Right ventricle myocardium inferior (tissue), 1 donor: ENCODE measurements at regions not wholly inside any gene's neighbourhood (a gene's known extent, or its start where the extent isn't known, plus 50 kb on each side); places are given as distances from the start of the nearest gene placed in this dataset.
A peak's percentile ranks its signal among the peaks of the same experiment; 100 is the strongest.

ENCODE experiments used
- ATAC-seq: fragments of 200-7000 bp; cut with Tn5 transposase; one replicate; pipeline ENCODE4 v1.9.1; 2020; ENCODE audit warnings: mild to moderate bottlenecking, moderate library complexity
- DNase-seq: peaks from one replicate; pipeline ENCODE4 v3.0.0; 2021; ENCODE audit errors: missing footprints
- intact Hi-C: fragments of 100-400 bp; cut with DNase I; formaldehyde crosslinking; loops from one replicate; pipeline ENCODE4 v1.11.0; 2022
- donor health status: DM: no; HTN: yes; CAD: no; lungs with severe emphysema.

DNA sequence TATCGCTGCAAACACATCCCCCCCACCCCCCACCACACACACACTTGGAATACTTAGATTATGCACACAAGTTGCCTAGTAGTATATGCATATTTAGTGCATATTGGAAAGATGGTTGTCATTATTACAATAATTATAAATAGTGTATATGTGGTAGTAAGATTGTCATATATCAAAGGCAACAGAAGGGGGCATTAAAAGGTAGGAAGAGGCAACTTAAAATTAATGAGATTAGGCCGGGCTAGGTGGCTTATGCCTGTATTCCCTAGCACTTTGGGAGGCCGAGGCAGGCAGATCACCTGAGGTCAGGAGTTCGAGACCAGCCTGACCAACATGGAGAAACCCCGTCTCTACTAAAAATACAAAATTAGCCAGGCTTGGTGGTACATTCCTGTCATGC is 52.1 kb downstream of the GSC start:
- DNase-seq, result no peak

DNA sequence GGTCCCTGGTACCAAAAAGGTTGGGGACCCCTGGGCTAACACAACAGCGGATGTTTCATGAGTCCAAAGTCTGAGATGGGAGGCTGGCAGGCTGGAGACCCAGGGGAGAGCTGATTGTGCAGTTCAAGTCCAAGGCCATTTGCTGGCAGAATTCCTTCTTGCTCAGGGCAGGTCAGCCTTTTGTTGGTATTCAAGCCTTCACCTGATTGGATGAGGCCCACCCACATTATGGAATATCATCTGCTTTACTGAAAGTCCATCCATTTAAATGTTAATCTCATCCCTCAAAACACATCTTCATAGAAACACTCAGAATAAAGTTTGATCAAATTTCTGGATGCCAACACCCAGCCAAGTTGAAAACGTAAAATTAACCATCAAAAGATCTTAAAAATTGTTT is 52.9 kb downstream of the GSC start:
- intact Hi-C loops, result no loop called here
- DNase-seq (no peak), ATAC-seq (no peak)

More for the DNA sequence above, 52.1 kb downstream of the GSC start:
- ATAC-seq, result no peak
- intact Hi-C loops, result no loop called here

DNA sequence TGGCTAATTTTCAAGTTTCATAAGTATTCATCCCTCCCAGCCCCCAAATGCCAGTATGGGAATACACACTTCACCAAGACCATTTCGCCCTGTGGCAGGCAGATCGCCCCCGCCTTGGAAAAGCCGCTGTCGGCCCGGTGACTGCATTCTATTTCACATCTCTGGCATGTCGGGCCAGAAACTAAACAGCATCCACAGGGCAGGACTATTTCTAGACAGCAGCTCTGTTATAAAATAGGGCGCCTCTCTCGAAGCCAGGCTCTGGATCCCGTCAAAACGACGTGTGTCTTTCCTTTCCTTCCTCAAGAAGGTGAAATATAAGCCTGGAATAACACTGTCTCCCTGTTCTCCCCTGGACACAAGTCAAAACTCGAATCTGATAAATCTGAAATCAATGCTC is 56.8 kb downstream of the GSC start:
- intact Hi-C loops, result no loop called here
- DNase-seq, result no peak
- no peak for ATAC-seq

DNA sequence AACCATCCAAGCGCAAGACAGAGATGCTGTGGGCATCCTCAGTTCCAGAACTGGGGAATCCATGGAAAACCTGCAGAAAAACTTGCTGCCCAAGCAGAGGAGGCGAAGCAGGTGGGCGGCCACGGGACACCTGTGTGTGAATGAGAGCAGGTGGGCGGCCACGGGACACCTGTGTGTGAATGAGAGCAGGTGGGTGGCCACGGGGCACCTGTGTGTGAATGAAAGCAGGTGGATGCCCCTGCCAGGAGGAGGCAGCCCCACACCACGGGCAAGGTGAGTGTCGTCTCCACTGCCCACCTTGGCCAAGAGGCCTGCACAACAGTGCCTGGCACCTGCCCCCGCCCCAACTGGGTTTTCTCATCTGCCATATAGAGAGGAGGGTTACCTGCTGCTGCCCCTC is 59.2 kb downstream of the GSC start:
- no peak for DNase-seq
- intact Hi-C loops, result no loop called here
- no peak for ATAC-seq

GRCh38 chr14:94707494-94707893 is 62.4 kb downstream of the GSC start:
- ATAC-seq, result no peak
- intact Hi-C loops, result no loop called here

GRCh38 chr14:94706133-94706532 is 63.8 kb downstream of the GSC start:
- intact Hi-C loops, result no loop called here
- ATAC-seq, result no peak
- no peak for DNase-seq

More at GRCh38 chr14:94707494-94707893, 62.4 kb downstream of the GSC start:
- no peak for DNase-seq

GRCh38 chr14:94702629-94703028 is 67.3 kb downstream of the GSC start:
- no peak for ATAC-seq
- no peak for DNase-seq
- intact Hi-C loops, result no loop called here

DNA sequence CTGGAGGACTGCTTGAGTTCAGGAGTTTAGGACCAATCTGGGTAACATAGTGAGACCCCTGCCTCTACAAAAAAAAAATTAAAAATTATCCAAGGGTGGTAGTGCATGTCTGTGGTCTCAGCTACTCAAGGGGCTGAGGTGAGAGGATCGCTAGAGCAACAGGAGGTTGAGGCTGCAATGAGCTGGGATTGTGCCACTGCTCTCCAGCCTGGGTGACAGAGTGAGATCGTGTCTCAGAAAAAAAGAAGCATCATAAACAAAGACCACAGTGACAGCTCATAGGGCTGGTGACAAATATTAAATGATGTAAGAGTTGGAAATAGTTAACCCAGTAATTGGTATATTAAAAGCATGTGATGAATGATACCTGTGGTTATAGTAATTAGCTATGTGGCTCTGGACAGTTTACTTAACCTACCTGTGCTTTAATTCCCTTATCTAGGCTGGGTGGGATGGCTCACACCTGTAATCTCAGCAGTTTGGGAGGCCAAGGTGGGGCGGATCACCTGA is 68.0 kb downstream of the GSC start:
- ATAC-seq, result no peak
- DNase-seq, result no peak
- intact Hi-C loops, result no loop called here

GRCh38 chr14:94700336-94700735 is 69.6 kb downstream of the GSC start:
- no peak for DNase-seq
- intact Hi-C loops, result no loop called here
- no peak for ATAC-seq

GRCh38 chr14:94699831-94700230 is 70.1 kb downstream of the GSC start:
- ATAC-seq (no peak), DNase-seq (no peak)
- intact Hi-C loops, result no loop called here

DNA sequence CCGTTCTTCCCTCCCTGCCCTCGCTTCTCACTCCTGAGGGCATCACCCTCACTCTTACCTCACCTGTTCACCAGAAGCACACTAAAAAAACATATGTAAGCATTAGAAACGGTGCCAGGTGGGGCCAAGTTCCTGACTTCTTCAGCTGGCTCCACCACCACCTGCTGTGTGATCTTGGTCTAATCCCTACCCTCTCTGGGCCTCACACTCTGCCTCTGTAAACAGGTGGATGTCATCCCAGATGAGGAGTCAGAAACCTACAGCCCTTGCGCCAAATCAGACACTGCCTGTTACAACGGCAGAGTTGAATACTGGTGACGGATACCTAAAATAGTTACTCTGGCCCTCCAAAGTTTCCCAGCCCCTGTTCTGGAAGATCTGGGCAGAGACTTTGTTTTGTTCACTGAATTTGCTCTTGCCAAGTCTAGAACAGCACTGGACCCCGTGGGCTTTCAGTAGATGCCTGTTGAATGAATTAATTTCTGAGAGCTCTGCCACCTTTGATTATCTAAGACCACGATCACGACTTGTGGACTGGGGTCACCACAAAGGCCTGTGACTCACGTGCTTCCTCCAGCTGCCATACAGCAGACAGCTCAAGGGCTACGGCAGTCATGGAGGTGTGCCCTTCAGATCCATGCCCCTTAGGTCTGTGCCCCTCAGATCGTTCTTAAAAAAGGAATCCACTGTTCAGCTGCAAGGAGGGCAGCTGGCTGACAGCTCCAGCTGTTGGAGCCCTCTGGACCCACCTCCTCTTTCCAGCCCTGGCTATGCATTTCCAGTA is 71.9 kb downstream of the GSC start:
- DNase-seq, result no peak
- intact Hi-C loops, result no loop called here
- ATAC-seq, result no peak

GRCh38 chr14:94696518-94696917 is 73.4 kb downstream of the GSC start:
- ATAC-seq (no peak), DNase-seq (no peak)
- intact Hi-C loops, result no loop called here

- intact Hi-C loops, result no loop called here
- DNase-seq (no peak), ATAC-seq (no peak)
Observed at GRCh38 chr14:94695231-94695630, 74.7 kb downstream of the GSC start.

DNA sequence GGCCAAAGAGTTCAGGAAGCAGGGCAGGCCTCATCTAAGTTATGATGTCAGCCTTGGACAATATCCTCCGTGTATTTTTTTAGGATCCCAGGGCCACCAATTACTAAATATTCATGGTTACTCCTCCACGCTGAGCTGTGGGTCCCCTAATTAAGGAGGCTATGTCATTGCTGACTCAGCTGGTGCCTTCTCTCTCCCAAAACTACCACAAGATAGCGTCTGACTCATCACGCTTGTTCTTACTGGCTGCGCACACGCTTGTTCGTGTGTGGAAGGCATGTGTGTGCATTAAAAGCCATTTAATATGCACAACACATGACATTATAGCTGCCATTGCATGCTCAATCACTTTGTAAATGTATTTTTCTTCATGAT is 78.3 kb downstream of the GSC start:
- intact Hi-C loops, result no loop called here
- DNase-seq (no peak), ATAC-seq (no peak)

DNA sequence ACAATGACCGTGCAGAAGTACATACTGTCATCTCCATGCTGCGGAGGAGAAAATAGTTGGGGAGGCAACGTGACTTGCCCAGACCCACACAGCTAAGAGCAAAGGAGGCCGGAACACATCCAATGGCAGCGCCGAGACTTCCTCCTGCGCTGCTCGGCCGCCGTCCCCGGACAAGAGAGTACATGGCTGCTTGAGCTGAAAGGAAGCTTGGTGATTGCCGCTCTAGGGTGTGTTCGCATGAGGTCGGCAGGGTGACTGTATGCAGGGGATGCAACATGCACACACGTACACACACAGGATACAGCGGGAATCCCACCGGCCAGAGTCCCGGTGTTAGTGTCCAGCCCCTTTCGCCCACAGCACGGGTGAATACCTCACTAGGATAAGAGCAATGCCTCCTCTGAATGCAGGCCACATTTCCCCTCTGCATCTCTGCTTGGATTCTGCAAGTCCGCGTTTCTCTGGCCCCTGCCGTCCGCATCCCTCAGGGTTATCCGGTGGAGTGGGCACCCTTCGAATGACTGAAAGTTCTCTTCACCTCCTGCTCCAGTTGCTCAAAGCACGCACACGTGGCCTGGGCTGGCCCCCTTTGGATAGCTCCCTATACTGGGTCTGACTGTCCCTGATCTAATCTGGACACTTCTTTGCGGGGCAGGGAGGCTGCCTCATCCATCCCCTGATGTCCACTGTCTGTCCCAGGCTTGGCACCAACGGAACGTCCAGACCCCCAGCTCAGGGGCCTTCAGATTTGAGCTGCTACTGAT is 78.8 kb downstream of the GSC start:
- intact Hi-C loops, result no loop called here
- DNase-seq (no peak), ATAC-seq (no peak)

GRCh38 chr14:94690486-94690885 is 78.3 kb downstream of the SERPINA3 start:
- no peak for ATAC-seq
- intact Hi-C loops, result no loop called here
- DNase-seq, result no peak

- intact Hi-C loops, result loop anchor here (2.0 to 5.0 kb wide), 2 partner anchors 409 to 742 kb away; no protein-coding TSS in a partner anchor
- DNase-seq (no peak), ATAC-seq (no peak)
Observed at GRCh38 chr14:94689985-94690400, 77.8 kb downstream of the SERPINA3 start.

GRCh38 chr14:94689218-94689984 is 77.2 kb downstream of the SERPINA3 start:
- intact Hi-C loops, result loop anchor here (2.0 to 5.0 kb wide), 2 partner anchors 409 to 743 kb away; no protein-coding TSS in a partner anchor
- DNase-seq, result peak; percentile 82
- peak; percentile 93 for ATAC-seq

- intact Hi-C loops, result loop anchor here (5.0 kb wide), 1 partner anchor 746 kb away; no protein-coding TSS in a partner anchor
- ATAC-seq (no peak), DNase-seq (no peak)
Observed at GRCh38 chr14:94686511-94687160, 74.4 kb downstream of the SERPINA3 start.
